GM18502 (cell line): ENCODE measurements at regions not wholly inside any gene's neighbourhood (a gene's known extent, or its start where the extent isn't known, plus 50 kb on each side); places are given as distances from the start of the nearest gene placed in this dataset.

Experiments used
- ATAC-seq: cut with Tn5 transposase; IDR thresholded peaks from one replicate; pipeline ENCODE4 v1.9.1; 2021; ENCODE audit warnings: mild to moderate bottlenecking; ENCODE audit not compliant: unreplicated experiment, poor library complexity

DNA sequence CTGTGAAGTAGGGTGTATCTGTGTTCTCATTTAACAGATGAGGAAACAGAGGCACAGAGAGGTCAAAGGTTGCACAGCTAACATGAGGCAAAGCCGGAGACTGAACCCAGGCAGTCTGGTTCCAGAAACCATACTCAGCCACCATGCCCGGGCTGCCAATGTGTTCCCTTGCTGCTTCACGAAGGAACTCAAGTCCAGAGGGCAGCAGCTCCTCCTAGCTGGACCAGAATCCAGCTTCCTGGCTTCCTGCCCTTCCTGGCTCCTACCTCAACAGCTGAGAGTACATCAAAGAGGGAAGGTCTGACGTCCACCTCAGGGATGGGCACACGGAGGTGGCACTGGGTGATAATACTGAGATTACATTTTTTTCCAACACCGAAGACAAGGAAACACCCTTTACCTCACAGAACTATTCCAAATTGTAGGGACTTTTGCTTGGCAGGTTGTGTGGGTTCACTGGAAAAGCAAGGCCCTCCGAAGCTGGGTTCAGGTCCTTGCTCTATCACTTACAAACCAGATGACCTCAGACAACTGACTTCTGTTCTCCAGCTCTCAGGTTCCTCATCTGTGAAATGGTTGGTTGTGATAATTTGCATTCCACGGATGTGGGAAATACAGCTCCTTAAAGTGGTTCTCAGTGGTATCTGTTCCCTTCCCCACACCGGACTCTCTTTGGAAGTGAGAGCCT is 154.1 kb upstream of the ZMIZ1 start:
- peak; percentile 53 for ATAC-seq

- peak; percentile 47 for ATAC-seq
Observed at GRCh38 chr10:78915190-78915518, 153.6 kb upstream of the ZMIZ1 start.

DNA sequence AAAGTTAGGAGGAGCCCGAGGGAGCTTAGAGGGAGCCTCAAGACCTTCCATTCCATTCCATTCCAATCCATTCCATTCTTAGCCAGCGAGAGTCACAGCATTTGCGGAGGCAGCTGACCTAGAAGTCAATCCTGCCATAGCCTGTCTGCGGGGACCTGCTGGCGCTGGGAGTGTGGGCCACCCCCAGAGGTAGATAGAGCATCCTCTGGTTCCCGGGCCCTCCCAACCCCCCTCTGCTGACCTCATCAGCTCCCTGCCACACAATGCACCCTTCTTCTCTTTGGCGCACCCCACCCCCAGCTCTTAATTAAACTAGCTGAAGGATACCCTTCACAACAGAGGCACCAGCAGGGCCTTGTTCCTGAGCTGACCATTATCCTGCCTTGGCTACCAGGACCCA is 152.5 kb upstream of the ZMIZ1 start:
- ATAC-seq = no peak

DNA sequence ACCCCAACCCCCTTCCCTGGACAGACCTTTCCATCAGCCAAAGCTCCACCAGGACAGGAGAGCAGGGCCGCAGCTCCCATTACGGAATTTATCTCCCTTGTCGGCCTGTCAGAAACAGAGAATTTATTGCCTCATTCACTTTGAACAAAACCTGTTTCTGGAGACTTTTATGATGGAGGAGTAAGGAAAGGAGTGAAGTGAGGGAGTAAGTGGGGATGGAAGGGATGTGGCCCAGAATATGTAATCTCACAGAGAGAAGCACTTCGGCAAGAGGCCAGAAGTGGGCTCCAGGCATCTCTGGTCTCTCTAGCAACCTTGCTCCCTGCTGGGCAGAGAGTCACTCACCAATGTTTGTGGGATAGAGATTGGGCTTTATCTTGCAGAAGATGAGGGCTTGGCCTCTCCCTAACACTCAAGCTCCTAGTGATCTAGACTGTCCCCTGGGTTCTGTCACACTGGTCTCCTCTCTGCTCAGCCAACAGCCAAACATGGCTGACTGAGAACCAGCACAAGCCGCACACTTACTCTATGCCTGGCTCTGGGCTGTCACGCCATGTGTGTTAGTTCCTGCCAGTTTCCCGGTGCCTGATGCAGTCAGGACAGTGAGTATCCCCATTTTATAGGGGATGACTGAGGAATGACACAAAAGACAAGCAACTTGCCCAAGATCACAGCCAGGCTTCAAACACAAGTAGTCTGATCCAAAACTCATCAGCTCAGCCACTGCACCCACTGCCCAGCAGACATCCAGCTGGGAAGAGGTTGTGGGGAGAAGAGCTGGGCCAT is 149.4 kb upstream of the ZMIZ1 start:
- ATAC-seq = no peak

- no peak for ATAC-seq
Observed at GRCh38 chr10:78920011-78920410, 148.8 kb upstream of the ZMIZ1 start.

GRCh38 chr10:78921895-78922294 is 146.9 kb upstream of the ZMIZ1 start:
- no peak for ATAC-seq

- ATAC-seq = no peak
Observed at GRCh38 chr10:78923647-78924318, 145.0 kb upstream of the ZMIZ1 start.

DNA sequence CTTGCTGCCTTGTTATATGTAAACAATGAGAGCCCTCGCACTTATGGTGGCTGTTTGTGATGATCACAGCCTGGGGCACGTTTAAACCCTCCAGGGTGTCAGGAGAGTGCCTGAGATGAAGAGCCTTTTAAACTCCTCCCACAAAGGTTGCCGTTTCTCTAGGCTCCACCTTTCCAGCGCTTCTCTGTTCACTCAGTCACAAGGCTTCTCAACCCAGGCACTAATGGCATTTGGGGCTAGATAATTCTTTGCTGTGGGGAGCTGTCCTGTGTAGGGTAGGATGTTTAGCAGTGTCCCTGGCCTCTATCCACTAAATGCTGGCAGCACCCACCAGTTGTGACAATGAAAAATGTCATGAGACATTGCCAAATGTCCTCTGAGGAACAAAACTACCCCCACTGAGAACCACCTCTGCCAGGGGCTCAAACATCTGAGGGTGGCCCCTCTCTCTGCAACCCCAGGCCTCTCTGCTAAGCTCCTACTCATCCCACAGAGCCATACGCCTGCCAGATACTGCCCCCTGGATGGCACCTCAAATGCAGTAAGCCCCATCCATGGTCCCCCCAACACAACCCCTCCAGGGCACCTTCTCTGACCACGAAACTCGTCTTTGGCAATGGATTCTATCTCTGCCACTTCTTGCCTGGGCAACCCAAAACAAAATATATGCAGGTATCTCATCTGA is 144.3 kb upstream of the ZMIZ1 start:
- ATAC-seq = no peak

- ATAC-seq = no peak
Observed at GRCh38 chr10:78925275-78925674, 143.5 kb upstream of the ZMIZ1 start.

DNA sequence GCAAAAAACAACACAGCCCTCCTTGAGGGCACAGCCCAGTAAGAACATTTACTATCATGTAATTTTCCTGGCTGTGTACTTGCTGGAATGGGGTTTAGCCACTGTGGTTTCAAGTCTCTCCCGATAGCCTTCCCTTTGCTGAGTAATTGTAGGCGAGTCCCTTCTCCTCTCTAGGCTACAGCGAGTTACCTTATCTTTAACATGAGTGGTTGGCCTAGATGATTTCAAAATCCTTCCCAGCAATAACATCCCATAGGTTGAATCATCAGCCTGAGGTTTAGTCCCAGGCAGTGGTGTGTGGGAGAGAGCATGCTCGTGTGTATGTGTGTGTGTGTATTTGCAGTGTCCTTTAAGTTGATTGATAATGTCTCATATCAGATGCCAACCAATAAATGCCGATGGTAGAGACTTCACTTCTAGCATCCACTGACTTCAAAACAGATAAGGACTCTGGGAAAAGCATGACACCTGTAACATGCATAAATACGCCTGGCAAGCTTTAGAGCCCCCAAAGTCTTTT is 142.9 kb upstream of the ZMIZ1 start:
- ATAC-seq = no peak

- no peak for ATAC-seq
Observed at GRCh38 chr10:78927257-78927995, 141.3 kb upstream of the ZMIZ1 start.

GRCh38 chr10:78928330-78928729 is 140.4 kb upstream of the ZMIZ1 start:
- ATAC-seq = no peak

GRCh38 chr10:78929541-78929940 is 139.2 kb upstream of the ZMIZ1 start:
- ATAC-seq = no peak

- no peak for ATAC-seq
Observed at GRCh38 chr10:78931321-78932053, 137.3 kb upstream of the ZMIZ1 start.

DNA sequence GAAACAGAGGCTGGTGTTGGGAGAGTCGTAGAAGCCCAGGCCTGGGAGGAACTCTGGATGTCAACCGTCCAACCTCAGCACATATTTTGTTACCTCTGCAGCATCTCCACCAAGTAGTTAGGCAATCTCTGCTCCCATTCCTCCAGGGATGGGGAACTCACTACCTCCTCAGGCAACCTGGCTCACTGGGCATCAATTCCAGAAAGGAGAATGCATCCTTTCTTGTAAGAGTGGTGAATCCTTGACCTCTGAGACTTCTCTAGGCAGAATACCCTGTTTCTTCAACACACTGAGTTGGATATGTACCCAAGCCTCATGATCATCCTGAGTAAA is 136.7 kb upstream of the ZMIZ1 start:
- ATAC-seq = no peak

GRCh38 chr10:78932861-78933260 is 135.9 kb upstream of the ZMIZ1 start:
- ATAC-seq = no peak

DNA sequence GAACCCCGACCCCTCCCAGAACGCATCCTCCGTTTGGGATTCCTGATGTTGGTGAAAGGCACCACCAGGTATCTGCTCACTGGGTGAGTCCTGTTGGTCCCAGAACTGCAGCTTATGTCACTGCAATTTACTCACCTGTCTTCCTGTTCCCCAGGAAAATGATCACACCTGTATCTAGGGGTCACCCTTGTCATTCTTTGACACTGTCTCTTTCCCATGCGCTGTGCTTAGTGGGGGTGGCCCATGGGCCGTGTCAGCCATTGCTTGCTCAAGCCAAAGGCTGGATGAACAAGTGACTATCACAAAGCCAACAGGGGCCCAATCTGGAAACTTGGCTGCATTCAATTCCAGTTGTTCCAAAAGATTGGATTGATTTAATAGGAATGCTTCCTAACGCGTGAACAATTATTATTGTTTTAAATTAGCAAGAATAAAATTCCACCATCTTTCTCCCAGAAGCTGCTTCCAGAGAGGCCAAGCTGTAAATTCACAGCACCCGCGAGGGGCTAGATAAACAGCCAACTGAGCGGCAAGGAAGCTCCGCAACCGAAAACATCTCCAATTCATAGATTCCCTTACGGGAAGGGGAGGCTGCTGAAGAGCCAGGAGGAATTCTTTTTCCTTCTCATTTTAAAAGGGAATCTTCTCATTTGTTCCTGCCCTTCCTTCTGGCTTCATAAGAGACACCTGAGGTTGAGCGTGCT is 134.8 kb upstream of the ZMIZ1 start:
- no peak for ATAC-seq

- ATAC-seq = no peak
Observed at GRCh38 chr10:78934532-78934898, 134.3 kb upstream of the ZMIZ1 start.

DNA sequence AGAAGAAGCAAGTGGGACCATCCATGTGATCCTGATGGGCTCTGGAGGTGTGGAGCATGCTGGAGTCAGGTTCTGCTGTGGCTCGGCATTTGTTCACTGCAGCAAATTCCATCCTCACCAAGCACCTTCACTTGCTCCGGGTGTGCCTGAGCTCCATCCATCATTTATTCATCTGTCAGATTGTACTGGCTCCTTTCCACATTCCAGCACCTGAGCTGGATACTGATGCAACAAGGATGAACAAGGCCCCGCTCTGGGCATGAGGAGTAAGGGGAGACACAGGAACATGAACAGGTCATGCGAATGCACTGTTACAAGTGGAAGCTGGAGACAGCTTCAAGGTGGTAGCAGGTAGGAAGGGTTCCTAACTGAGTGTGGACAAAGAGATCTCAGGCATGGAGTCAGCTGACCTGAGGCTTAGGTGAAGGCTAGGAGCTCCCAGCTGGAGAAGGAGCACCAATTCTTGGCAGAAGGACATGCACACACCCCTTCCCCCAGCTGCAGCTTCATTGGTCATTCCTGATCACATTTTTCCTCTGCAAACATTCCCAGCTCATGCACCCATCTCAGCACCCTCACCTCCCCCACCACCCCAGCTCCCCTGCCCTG is 133.7 kb upstream of the ZMIZ1 start:
- ATAC-seq = no peak
